ENCODE measurements at regions not wholly inside any gene's neighbourhood (a gene's known extent, or its start where the extent isn't known, plus 50 kb on each side); places are given as distances from the start of the nearest gene placed in this dataset.

- no peak for DNase-seq
Observed at GRCh38 chr20:39853050-39853449, 836.0 kb downstream of the MAFB start.

GRCh38 chr20:39851459-39851858 is 837.6 kb downstream of the MAFB start:
- DNase-seq, result peak; percentile 20

DNA sequence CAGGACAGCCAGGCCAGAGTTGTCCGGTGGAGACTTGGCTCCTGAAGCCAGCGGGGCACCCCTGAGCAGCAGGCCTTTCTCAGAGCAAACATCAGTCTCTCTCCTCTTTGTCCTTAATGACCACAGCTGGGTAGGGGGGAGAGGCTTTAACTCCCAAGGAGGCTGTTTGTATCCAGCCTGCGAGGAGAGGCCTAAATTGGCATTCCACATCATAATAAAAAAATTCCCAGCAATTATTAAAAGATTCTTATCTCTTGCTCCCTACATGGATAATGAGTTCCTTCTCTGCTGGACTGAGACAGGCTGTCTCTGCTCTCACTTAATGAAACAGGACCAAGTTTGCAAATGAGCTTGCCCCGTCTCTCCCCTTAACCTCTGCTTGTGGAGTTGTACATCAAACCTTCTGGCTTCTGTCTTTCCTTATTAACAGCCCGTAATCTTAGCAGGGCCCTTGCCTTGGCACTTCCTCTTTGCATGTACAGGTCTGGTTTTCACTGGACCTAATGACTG is 838.2 kb downstream of the MAFB start:
- DNase-seq, result no peak

- no peak for DNase-seq
Observed at GRCh38 chr20:39850246-39850645, 838.8 kb downstream of the MAFB start.

- DNase-seq, result no peak
Observed at GRCh38 chr20:39849664-39850063, 839.4 kb downstream of the MAFB start.

DNA sequence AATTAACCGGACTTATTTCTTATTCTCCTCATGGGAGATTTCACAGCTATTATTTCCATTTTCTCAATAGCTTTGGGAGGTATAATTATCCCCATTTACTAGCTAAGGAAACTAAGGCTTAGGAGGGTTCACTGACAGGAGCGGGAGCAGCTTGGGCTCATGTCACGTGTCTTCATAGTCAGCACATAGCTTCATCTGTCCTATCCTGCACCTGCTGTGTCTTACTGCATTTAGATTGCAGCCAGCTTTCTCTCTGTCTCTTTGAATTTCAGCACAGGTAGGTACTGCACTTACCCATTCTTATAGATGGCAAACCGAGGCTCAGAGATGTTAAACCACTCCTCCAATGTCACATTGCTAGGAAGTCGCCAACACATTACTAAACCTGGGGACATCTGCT is 839.9 kb downstream of the MAFB start:
- DNase-seq, result no peak

GRCh38 chr20:39839399-39840119 is 849.5 kb downstream of the MAFB start:
- no peak for DNase-seq

DNA sequence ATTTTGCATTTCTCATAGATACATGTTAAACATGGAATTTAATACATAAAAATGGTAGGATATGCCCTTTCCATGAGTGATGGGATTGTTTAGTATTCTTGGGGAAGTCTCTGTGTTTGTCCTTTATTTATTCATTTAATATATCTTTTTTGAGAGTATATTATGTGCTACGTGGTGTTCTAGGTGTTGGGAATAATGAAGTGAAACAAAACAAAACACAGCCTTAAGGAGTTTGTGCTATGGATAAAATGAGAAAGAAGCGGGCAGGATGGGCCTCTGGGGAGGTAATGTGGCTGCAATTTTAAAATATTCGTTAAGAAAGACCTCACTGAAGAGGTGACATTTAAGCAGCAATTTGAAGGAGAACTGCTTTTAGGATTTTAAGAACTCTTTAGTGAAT is 851.5 kb downstream of the MAFB start:
- DNase-seq, result no peak

DNA sequence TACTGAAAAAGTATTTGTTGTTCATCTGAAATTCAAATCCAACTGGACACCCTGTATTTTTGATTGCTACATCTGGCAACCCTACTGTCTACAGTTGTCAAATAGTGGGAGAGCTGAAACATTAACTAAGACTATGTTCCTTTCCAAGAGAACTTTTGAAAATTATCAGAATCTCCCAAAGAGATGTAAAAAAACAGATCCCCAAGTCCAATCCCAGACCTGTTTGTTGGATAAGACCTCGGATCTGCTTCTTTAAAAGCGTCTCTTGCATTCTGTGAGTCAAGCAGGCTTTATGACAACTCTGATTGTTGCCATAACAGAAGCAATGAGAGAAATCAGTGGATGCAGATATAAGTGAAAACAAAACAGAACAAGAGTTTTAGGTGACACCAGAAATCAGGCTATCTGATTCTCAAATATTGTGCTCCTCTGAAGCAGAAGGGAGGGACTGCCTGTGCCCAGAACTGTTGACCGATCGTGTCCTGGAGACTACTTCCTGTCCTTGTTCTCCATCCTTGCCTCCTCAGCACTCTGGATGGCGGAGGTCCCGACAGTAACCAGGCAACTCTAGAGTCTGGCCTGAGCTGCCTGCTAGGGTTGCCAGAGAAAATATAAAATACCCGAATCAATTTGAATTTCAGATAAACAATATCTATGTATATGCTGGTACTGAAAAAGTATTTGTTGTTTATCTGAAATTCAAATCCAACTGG is 853.8 kb downstream of the MAFB start:
- DNase-seq, result no peak

DNA sequence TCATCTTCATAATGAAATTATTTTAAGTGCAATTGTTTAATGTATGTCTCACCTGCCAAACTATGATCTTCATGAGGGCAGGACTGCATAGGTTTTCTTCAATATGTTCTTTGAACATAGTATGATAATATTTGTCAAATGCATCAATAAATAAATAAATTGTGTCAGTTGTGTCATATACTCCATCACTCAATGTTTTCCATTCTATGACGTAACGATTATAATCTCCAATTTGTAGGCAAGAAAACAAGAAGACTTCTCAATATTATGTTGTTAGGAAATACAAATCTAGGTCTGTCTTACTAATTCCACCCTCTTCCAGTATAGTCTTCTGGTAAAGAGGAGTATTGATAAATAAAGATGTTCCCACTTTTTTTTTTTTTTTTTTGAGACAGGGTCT is 858.1 kb downstream of the MAFB start:
- no peak for DNase-seq

- no peak for DNase-seq
Observed at GRCh38 chr20:39829661-39830060, 859.4 kb downstream of the MAFB start.

DNA sequence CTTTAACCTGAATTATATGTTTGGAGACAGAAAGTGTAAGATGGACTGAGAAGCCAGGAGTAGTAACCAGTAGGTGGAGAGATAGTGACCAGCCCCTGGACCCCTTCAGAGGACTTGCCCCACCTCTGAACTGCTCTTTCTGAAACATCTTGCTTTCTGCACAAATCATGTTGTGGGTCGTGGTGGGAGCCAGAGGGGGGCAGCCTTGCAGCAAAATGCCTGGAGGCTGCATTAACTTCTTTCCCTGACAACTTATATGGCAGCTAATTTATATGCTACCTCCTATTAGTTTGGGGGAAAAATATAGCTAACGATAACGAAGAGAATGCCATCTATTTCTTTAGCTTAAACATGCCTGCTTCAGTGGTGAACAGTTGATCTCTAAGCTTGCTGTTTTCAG is 859.8 kb downstream of the MAFB start:
- DNase-seq, result no peak

- DNase-seq, result no peak
Observed at GRCh38 chr20:39825950-39826349, 863.1 kb downstream of the MAFB start.

- DNase-seq, result no peak
Observed at GRCh38 chr20:39825524-39825923, 863.4 kb downstream of the DHX35 start.

GRCh38 chr20:39823224-39823623 is 861.1 kb downstream of the DHX35 start:
- DNase-seq, result no peak

DNA sequence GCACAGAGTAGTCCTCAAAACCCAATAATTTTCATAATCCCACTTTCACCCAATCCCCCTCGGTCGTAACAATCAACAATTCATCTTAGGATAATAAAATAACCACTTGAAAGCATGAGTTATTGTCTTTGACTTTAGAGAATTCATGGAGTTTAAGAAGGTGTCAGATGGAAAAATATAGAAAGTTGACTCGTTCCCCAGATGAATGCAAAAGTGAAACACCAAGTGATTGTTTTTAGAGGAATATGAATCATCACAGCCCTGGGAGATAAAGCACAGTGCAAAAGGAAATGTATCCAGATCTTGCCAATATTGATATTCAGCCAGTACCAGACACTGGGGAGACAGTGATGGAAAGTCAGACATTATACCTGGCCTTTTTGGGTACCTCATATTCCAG is 860.5 kb downstream of the DHX35 start:
- no peak for DNase-seq

DNA sequence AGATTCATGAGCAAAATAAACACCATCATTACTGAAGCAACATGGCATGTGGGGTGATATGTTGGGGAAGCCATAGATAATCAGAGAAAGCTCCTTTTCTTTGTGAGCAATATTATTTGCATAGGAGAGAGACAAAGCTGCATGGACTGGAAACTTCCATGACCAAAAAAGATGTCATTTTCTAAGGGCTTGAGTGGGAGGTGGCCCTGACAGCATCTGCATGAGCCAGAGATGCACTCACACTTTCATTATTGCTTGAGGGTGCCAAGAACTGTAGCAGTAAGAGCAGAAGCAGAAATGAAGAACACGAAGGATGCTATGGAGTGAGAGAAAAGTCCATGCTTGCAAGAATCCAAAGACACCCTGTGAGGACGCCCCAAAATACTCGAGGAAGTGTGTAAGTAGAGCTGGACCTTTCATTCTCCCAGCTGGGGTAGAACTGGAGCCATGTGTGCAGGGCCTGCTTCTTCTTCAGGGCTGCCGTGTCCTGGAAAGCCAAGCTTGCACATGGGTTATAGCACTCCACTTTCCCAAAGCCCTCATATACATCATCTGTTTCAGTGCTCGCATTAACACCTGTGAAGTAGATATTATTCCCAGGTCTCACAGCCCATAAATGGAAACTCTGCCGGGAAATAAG is 851.2 kb downstream of the DHX35 start:
- no peak for DNase-seq

- DNase-seq, result no peak
Observed at GRCh38 chr20:39812116-39812515, 850.0 kb downstream of the DHX35 start.

GRCh38 chr20:39810309-39810708 is 848.2 kb downstream of the DHX35 start:
- no peak for DNase-seq

DNA sequence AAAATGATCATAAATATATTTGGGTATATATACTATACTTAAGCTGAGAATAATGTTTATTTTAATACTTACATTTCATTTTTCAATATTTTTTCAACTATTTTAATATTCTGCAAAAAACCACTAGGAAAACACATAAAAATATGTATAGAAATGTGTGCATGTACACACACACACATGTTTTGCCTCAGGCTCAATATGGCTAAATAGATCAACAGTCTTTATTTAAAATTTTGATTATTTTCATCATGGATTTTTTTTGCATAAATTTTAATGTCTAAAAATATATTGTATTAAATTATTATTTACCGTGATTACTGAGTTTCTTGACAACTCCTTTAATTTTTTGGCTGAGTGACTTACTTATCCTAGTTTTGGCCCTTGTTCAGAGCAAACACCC is 846.5 kb downstream of the DHX35 start:
- DNase-seq, result no peak

GRCh38 chr20:39800548-39800947 is 838.4 kb downstream of the DHX35 start:
- peak; percentile 36 for DNase-seq

DNA sequence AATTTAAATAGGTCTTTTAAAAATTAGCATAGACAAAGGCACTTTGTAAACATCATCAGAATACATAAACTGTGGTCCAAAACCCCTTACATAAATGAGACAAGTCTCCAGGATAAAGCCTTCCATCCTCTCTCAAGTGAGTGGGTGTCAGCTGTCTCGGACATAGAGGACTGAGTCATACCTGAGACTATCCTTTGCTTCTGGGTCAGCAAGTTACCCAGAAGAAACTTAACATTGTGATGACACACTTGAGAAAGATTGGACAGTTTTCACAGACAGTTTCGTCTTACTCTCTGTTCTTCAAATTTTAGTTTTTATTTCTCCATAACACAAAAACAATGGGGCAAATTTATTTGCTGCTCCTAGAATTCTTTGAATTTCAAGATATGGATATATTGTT is 838.0 kb downstream of the DHX35 start:
- DNase-seq, result no peak

GRCh38 chr20:39799366-39799965 is 837.3 kb downstream of the DHX35 start:
- DNase-seq, result no peak

Measured in MV-4-11 (cell line).